ENCODE measurements at regions not wholly inside any gene's neighbourhood (a gene's known extent, or its start where the extent isn't known, plus 50 kb on each side); places are given as distances from the start of the nearest gene placed in this dataset.

GRCh38 chr6:156060013-156060412 lies 604.4 kb upstream of the NOX3 start:
- H4K20me1 ChIP-seq (replicated peaks; ENCODE audit: insufficient read depth), result no peaks in the 10 kb centered on the region
- H3K9me3 Mint-ChIP-seq, result peaks cover 14% of the 10 kb centered on the region; the same call in 2 of the 3 replicates
- H3K4me3 ChIP-seq, result no peak overlapping the region
- TF ChIP-seq POLR2AphosphoS5 (IDR thresholded peaks at IDR 0.05; ENCODE audit: low read depth), result no peak
- no peak for TF ChIP-seq CTCF (conservative IDR thresholded peaks at IDR 0.05; ENCODE audit: low read depth in 2 of 2)
- TF ChIP-seq EZH2 (IDR thresholded peaks at IDR 0.05; ENCODE audit: low read depth, unreplicated experiment), result no peak
- no peak for TF ChIP-seq NANOG (IDR thresholded peaks at IDR 0.05; ENCODE audit: borderline replicate concordance)
- no peak for TF ChIP-seq REST (IDR thresholded peaks at IDR 0.05; ENCODE audit: unreplicated experiment)
- no peak for TF ChIP-seq STAT1 (IDR thresholded peaks at IDR 0.05; ENCODE audit: unreplicated experiment)
- no peak for TF ChIP-seq ZNF114 (CRISPR knock-in tag; IDR thresholded peaks at IDR 0.05)
- no peak for TF ChIP-seq ZNF462 (CRISPR knock-in tag; IDR thresholded peaks at IDR 0.05)
- TF ChIP-seq ZNF331 (CRISPR knock-in tag; IDR thresholded peaks at IDR 0.05; ENCODE audit: low read depth), result no peak
- TF ChIP-seq CREB1 (CRISPR knock-in tag; IDR thresholded peaks at IDR 0.05; ENCODE audit: low read depth), result no peak
- no peak for TF ChIP-seq EZH2phosphoT487 (IDR thresholded peaks at IDR 0.05; ENCODE audit: unreplicated experiment)
- no peaks in the 10 kb centered on the region; the same call in 2 of the 3 replicates for H3K36me3 Mint-ChIP-seq (ENCODE audit: low read depth)
- H3K4me2 ChIP-seq, result no peak overlapping the region
- H3K27me3 Mint-ChIP-seq (ENCODE audit: insufficient read depth, low read depth, poor library complexity), result no peaks in the 10 kb centered on the region
- peaks cover 10% of the 10 kb centered on the region; the same call in 1 of the 2 replicates for H3K9me2 ChIP-seq (ENCODE audit: insufficient read depth)
- no peak overlapping the region for H3K27ac Mint-ChIP-seq
- DNase-seq (ENCODE audit: low spot score) (no peak), ATAC-seq (no peak)
- H3K36me3 ChIP-seq (ENCODE audit: insufficient read depth), result no peaks in the 10 kb centered on the region
- peaks cover 4% of the 10 kb centered on the region for H3K4me1 Mint-ChIP-seq
- no peaks in the 10 kb centered on the region for H3K79me2 ChIP-seq (replicated peaks; ENCODE audit: insufficient read depth)
- no peaks in the 10 kb centered on the region for H3F3A ChIP-seq (replicated peaks; ENCODE audit: low read depth)
- no peaks in the 10 kb centered on the region for H3K27me3 ChIP-seq (ENCODE audit: insufficient read depth)
- H3K27ac ChIP-seq (ENCODE audit: low read depth), result no peak overlapping the region
- H2AFZ ChIP-seq, result no peak overlapping the region
- H3K4me1 ChIP-seq (ENCODE audit: insufficient read depth), result no peaks in the 10 kb centered on the region
- no peak overlapping the region for H3K4me3 Mint-ChIP-seq

Data from GM23338 (cell line).